ENCODE measurements at regions not wholly inside any gene's neighbourhood (a gene's known extent, or its start where the extent isn't known, plus 50 kb on each side); places are given as distances from the start of the nearest gene placed in this dataset.

DNA sequence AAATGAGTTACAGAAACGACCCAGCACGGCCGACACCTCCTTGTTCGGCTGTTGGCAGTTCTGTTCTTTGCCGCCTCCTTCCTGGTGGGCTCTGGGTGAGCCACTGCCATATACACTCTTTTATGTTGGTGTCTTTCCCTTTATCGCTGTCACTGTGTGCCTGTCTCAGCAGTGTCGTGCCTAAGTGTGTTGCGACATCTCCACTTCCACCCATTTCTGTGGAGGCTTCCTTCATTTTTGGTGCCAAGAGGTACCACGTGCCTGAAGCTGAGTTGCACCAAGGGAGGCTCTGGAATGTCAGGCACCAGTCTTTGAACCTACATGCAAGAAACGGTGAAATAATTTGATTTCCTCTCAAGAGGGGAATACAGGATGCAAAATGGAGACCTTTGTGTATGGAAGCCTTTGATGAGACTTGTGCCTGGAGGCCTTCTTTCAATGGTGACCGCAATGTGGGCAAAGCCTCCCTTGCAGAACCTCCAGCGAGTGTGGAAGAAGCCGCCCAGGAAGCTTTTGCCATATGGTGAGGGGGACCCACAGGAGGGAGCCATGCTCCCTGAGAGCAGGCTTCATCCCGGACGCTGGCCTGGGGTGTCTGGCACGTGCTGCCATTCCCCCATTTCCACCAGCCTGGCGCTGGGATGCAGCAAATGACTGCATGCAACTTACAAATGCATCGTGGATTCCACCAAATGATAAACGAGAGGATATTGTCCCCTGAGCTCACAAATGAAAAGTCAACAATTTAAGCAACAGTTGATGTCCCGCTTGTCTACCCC lies 136.2 kb downstream of the TEX29 start:
- no peak for DNase-seq (ENCODE audit: low read depth)

DNA sequence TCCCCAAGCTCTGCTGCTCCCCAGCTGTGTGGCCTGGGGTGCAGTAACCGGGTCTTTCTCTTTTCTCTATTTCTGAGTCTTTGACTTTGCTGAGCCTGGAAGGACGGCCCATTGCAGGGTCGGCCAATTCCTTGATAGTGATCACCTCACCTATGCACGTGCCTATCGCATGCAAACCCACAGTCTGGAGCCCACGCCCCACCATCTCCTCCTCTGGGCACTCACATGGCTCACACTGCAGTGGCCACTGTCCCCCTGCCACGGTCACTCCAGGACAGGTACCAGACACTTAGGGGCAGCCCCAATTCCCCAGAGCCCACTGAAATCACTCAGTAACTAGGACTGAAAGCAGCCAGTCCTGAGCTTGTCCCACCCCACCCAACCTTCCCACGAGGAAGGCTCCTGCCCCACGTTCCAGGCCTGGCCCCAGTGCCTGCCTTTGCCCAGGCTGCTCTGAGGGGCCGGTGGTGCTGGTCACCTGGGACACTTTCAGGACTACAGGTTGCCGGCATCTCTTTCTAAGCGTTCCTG lies 137.6 kb downstream of the TEX29 start:
- no peak for DNase-seq (ENCODE audit: low read depth)

DNA sequence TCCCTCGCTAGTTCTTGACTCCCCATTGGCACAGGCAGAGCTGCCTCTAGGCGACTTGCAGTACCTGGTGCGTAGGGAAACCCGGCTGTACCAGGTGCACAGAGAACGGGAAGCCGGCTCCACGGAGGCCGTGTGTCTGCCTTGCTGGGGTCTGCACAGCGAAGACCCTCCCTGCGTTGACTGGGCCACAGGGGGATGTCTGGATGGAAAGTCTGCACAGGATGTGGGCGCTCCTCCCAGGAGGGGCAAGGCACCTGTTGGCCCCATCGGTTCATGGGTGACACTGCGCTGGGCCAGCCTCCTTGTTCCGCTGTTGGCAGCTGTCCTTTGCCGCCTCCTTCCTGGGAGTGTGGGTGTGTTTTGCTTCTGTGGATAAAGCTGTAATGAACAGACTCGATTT lies 138.3 kb downstream of the TEX29 start:
- no peak for DNase-seq (ENCODE audit: low read depth)

DNA sequence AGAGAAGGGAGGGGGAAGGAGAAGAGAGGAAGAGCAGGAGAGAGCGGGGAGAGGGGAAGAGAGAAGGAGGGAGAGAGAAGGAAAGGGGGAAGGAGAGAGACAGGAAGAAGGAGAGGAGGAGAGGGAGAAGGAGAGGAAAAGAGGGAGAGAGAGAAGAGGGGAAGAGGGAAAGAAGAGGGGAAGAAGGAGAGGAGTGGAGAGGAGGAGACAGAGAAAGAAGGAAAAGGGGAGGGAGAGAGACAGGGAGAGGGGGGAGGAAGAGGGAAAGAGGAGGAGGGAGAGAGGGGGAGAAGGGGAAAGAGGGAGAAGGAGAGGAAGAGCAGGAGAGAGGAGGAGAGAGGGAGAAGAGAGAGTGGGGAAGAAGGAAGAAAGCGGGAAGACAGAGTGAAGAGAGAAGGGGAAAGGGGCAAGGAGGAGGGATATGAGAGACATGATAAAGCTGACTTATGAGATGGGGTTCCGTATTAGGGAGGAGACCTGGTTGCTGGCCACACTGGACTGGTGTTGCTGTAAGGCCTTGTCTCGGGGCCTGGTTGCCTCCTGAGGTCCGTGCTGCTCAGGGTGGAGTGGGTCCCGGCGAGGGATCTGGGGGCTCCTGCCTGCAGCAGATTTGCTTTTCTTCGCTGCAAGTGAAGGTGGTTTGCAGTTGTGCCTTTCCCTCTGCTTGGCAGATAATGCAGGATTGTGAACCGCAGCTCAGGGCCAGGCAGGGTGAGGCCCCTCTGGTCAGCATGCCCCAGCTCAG lies 139.5 kb downstream of the TEX29 start:
- no peak for DNase-seq (ENCODE audit: low read depth)

GRCh38 chr13:111460548-111461444 lies 140.4 kb downstream of the TEX29 start:
- DNase-seq (ENCODE audit: low read depth), result no peak

GRCh38 chr13:111461445-111462149 lies 141.2 kb downstream of the TEX29 start:
- DNase-seq (ENCODE audit: low read depth), result no peak

DNA sequence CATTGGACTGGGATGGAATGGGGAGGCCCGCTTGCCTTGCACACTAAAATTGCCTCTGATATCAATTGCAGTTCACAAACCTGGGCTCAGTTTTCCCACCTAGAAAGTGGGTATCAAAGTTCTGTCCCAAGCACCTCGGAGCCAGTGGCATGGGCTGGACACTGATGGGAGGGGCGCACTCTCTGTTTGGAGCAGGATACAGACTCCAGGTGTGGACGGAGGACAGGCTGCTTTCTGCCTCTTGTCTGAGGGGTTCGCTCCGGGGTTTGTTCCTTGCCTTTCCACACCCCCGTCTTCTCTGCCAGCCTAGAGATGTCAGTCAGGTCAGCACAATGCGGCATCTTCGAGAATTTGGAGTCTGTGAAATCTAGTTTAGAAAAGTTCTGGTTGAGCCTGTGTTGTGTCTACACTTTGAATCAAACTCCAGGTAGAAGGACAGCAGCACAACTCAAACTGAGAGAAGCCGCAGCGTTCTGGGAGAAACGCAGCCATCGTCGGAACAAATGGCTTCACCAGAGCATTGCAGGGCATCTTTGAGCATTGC lies 141.9 kb downstream of the TEX29 start:
- DNase-seq (ENCODE audit: low read depth), result no peak

GRCh38 chr13:111462944-111463343 lies 142.5 kb downstream of the TEX29 start:
- DNase-seq (ENCODE audit: low read depth), result no peak

DNA sequence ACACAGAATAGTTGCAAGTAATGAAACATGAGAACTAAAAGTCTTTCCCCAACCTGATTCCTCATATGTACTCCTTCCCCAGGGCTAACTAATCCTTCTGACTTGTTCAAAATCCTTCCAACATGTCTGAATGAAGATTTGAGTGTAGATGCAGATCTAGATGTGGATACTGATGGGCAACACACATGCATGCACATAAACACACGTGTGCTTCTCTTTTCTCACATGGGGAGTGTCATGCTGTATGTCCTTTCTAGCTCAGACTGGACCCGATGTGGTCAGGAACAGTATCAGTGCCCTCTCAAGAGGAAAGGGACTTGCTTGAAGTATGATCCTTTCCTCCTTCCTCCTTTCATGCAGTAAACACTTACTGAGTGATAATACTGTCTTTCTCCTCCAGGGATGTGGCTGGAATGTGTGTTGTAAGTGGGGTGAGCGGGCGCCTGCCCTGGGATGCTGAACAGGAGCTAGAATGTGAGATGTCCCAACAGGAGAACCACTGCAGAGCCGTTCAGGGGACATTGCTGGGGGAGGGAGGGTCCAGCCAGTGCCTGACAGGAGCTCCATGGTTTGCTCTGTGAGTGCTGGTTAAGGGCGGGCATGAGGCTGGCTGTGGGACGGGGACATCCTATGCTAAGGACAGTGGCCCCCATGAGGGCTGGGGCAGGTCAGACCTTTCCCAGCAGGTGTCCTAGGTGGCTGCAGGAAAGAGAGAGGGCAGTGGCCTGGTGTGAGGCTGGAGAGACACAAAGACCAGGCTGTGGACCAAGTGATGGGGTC lies 146.9 kb downstream of the TEX29 start:
- DNase-seq (ENCODE audit: low read depth), result no peak

DNA sequence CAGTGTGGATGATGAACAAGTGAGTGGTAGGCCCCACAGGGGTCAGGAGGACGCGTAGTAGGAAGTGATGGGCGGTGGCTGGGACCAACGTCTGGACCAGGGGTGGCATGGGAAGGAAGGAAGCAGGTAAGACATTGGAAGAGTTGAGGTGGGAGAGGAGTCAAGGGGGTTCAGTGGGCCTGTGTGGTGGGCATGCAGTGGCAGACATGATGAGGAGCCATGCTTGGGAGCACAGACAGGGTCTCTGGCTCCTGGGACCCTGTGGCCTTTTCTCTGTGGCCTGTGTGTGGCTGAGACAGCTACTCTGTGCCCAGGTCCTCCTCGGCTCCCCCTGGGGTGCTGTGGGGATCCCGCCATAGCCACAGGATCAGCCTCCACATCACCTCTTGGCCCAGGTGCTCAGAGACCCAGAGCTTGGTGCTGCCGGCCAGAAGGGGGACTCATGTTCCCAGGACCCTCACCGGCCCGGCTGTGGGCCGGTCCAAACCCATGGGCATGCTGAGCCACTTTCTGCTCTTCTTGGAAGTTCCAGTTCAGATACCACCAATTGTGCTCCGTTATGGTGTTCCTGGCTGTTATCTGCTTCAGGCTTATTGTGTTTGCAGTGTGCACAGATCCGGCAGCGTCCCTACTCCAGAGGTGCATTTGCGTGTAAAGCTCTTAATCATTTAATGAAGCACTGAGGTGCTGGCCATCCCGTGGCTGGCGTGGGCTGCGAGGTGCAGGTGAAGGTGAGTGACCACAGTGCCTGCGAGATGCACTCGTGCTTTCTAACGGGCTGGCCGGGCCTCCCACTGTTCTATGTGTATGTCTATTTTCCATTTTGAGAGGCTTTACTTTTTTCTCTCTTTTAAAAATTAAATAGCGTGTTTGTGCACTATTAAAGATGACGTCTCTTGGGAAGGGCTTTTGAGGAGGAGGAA lies 147.9 kb downstream of the TEX29 start:
- no peak for DNase-seq (ENCODE audit: low read depth)

DNA sequence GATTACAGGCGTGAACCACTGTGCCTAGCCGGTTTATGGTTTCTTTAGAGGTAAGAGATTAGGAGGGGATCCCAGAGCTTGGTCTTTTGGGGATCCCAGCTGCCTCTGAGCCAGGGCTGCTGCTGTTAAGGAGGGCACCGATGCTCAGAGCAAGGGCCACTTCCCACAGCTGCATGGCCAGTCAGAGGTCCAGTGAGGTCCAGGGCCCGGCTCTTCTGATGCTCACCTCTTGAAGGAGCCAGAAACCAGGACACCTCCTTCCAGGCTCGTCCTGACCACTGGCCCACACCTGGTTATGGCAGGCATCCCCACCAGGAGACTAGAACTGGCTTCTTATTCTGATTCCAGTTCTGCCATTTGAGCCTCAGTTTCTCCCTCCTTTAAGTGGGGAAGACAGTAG lies 149.0 kb downstream of the TEX29 start:
- no peak for DNase-seq (ENCODE audit: low read depth)

- no peak for DNase-seq (ENCODE audit: low read depth)
Observed at GRCh38 chr13:111469916-111470506, 149.6 kb downstream of the TEX29 start.

DNA sequence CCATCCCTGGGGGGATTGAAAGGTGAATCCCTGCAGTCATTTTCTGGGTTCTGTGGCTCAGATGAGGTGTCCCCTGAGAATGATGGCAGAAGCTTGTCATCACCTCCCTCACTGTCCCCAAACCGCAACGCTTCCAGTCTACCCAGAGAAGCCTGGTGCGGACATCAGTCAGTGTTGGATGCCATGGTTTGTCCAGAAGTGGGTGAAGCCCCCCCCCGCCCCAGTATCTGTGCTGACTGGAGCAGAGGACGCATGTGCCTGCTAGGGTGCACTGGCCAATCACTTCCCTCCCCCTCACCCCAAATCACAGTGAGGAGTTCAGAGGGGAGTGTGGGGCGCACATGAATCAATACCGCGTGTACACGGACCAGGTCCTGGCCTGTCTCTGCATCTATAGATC lies 150.5 kb downstream of the TEX29 start:
- no peak for DNase-seq (ENCODE audit: low read depth)

DNA sequence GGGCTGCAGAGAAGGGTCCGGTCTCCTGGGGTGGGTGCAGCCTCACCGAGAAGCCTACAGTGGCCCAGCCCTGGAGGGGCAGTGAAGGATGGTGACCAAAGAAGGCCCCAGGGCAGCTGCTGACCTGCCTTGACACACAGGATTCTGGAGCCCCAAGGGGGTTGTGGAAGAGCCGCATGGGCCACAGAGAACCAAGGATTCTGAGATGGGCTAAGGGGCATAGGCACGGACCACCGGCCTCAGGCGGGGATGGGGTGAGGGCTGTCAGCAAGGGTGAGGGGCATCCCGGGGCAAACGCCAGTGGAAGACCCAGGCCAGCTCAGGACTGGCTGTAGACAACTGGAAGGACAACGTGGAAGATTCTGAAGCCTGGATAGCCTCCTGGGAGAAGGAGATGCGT lies 151.6 kb downstream of the TEX29 start:
- no peak for DNase-seq (ENCODE audit: low read depth)

DNA sequence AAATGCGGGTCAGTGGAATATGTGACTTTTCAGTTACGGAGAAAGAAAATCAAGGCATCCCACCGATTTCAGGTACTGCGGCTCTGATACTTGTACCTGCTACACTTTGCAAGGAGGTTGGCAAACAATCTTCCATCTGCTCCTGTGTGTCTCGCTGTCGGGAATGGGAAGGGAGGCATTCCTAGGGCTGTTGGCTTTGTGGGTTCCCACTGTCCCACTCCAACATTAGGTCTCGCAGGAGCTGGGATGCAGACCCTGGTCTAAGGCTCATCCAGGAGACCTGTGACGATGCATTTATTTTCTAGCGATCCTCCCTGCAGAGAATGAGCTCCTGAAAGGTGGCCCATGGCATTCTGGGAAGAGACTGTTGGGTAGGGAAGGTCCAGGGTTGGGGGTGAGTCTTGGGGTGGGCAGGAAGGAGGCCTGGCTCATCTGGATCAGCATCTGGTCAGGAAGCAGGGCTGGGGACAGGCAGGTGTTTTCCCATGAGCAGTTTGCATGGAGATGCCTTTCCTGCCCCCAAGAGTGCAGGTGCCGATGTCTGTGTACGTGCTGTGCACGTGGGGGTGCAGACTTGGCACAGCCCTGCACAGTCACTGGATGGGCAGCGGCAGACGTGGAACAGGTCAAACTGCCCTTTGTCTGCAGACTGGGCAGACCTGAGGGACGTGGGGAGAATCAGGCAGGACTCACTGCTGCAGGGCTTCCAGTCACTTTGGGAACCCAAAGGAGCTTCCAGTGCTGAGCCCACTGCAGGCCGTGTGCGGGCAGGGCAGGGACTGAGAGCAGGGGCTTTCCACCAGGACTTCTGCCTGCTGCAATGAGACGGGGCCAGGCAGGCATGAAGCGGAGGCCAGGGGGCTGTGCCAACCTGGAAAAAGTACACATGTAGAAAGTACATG lies 152.4 kb downstream of the TEX29 start:
- no peak for DNase-seq (ENCODE audit: low read depth)

DNA sequence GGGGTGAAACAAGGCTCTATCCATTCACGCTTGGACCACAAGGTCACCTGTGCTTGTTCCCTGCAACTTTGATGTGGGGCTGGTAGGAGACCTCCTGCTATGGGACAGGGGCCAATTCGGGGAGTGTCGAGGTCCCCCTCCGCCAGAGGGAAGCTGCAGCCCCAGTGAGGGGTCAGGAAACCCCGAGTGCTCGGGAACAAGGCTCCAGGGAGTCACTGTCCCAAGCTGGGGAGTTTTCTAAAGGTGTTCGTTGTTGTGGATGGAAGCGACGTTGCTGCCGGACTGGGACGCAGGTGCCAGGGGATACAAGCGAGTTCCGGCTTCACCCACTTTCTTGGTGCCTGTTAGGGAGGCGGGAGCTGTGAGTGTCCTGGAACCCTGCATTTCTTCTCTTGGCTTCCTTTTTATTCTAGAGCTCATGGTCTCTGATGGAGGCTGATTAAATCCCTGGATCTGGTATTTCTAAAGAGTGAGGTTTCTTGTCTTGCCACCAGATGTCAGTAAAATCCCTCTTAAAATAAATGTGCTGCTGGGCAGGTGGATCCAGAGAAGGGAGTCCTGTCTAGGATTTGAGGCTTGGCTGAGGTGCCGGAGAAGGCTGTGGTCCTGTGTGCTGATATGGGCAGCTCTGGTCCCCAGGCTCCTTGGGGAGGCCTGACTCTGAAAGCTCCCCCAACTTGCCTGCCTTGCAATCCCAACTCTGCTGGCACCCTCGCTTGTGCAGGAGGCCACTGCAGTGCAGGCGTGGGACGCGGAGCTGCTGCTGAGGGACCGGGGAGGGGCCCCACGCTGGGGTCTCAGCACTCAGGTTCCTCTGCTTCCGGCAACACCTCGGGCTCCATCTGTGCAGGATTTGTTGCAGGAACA lies 153.9 kb downstream of the TEX29 start:
- no peak for DNase-seq (ENCODE audit: low read depth)

DNA sequence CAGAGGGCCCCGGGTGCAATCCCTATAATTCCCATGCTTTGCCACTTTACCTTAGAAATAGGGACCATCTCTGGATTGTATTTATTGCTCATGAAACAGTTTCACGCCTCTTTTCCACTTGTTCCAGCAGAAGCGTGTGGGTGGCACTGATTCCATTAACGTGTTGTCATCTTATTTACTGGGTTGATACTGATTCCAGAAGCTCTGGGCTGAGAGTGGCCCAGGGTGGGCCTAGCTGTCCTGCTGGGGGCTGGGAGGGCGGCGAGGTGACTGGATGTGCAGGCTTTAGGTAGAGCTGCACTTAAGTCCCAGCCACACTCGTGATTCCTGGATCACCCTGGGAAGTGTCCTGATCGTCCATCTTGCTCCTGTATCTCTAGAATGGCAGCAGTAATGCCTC lies 155.0 kb downstream of the TEX29 start:
- DNase-seq (ENCODE audit: low read depth), result no peak

Measured in stimulated activated CD4-positive, alpha-beta T cell treated with anti-CD3 and anti-CD28 coated beads, Interleukin-2, amount 100 ng/mL, for 4 hours (primary cell).